HG03108 (cell line): ENCODE measurements at regions not wholly inside any gene's neighbourhood (a gene's known extent, or its start where the extent isn't known, plus 50 kb on each side); places are given as distances from the start of the nearest gene placed in this dataset.
"Not testable (repeated sequence)": the region's sequence is repeated elsewhere in the genome, so short reads cannot be mapped to it uniquely, and the experiment has no call there.

Experiments used
- ATAC-seq: cut with Tn5 transposase; IDR thresholded peaks from one replicate; pipeline ENCODE4 v1.9.1; 2021; ENCODE audit warnings: moderate library complexity; ENCODE audit not compliant: unreplicated experiment

- no peak for ATAC-seq
Observed at GRCh38 chr14:52124791-52125684, 56.2 kb upstream of the NID2 start.

DNA sequence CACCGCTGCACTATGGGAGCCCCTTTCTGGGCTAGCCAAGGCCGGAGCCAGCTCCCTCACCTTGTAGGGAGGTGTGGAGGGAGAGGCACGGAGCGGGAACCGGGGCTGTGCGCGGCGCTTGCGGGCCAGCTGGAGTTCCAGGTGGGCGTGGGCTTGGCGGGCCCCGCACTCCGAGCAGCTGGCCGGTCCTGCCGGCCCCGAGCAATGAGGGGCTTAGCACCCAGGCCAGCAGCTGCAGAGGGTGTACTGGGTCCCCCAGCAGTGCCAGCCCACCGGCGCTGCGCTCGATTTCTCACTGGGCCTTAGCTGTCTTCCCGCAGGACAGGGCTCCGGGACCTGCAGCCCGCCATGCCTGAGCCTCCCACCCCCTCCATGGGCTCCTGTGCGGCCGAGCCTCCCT lies 53.3 kb upstream of the NID2 start:
- not testable (repeated sequence) for ATAC-seq

- ATAC-seq: no peak
Observed at GRCh38 chr14:52121441-52121840, 52.6 kb upstream of the NID2 start.

GRCh38 chr14:52119030-52119429 lies 50.2 kb upstream of the NID2 start:
- ATAC-seq: no peak
